ENCODE measurements at regions not wholly inside any gene's neighbourhood (a gene's known extent, or its start where the extent isn't known, plus 50 kb on each side); places are given as distances from the start of the nearest gene placed in this dataset.

- FAIRE-seq (no peak), DNase-seq (no peak)
- H3K9ac ChIP-seq (ENCODE audit: low read length in 3 of 3) = no peak overlapping the region
- no peaks in the 10 kb centered on the region for H3K4me1 ChIP-seq (ENCODE audit: control insufficient read depth in 2 of 3, insufficient read depth in 2 of 3, low read depth in 1 of 3, low read length in 3 of 3)
- no peak for TF ChIP-seq CTCF (IDR thresholded peaks at IDR 0.05; ENCODE audit: borderline replicate concordance, extremely low read depth, insufficient read depth)
- no peak overlapping the region for H3K4me3 ChIP-seq (ENCODE audit: low read length in 3 of 3)
- no peak overlapping the region for H3K27ac ChIP-seq (ENCODE audit: low read depth in 2 of 2, low read length in 2 of 2)
- H3K27me3 ChIP-seq (ENCODE audit: control insufficient read depth, insufficient read depth, low read length) = no peaks in the 10 kb centered on the region
- H3K36me3 ChIP-seq (ENCODE audit: control insufficient read depth in 2 of 3, insufficient read depth in 3 of 3, low read length in 3 of 3) = no peaks in the 10 kb centered on the region
- H3K9me3 ChIP-seq (ENCODE audit: control insufficient read depth in 2 of 3, insufficient read depth in 1 of 3, low read length in 3 of 3) = peaks cover 0 to 18% (median 4%) of the 10 kb centered on the region in 3 donors
- intact Hi-C loops (cut with DNase I) = no loop called here
These were observed 244.8 kb upstream of the GALNT17 start for GRCh38 chr7:70887186-70887585.

GRCh38 chr7:70890147-70890969 lies 241.6 kb upstream of the GALNT17 start:
- H3K4me1 ChIP-seq (ENCODE audit: control insufficient read depth in 2 of 3, insufficient read depth in 2 of 3, low read depth in 1 of 3, low read length in 3 of 3) = no peaks in the 10 kb centered on the region
- H3K4me3 ChIP-seq (ENCODE audit: low read length in 3 of 3) = no peak overlapping the region
- DNase-seq (no peak), FAIRE-seq (no peak)
- H3K9me3 ChIP-seq (ENCODE audit: control insufficient read depth in 2 of 3, insufficient read depth in 1 of 3, low read length in 3 of 3) = peaks cover 0 to 18% (median 4%) of the 10 kb centered on the region in 3 donors
- no peaks in the 10 kb centered on the region for H3K36me3 ChIP-seq (ENCODE audit: control insufficient read depth in 2 of 3, insufficient read depth in 3 of 3, low read length in 3 of 3)
- no peaks in the 10 kb centered on the region for H3K27me3 ChIP-seq (ENCODE audit: control insufficient read depth, insufficient read depth, low read length)
- H3K27ac ChIP-seq (ENCODE audit: low read depth in 2 of 2, low read length in 2 of 2) = no peak overlapping the region
- intact Hi-C loops (cut with DNase I) = no loop called here
- no peak for TF ChIP-seq CTCF (IDR thresholded peaks at IDR 0.05; ENCODE audit: borderline replicate concordance, extremely low read depth, insufficient read depth)
- no peak overlapping the region for H3K9ac ChIP-seq (ENCODE audit: low read length in 3 of 3)

GRCh38 chr7:70893422-70893821 lies 238.5 kb upstream of the GALNT17 start:
- DNase-seq = no peak
- peaks cover 0 to 2% (median 0%) of the 10 kb centered on the region in 3 donors for H3K4me1 ChIP-seq (ENCODE audit: control insufficient read depth in 2 of 3, insufficient read depth in 2 of 3, low read depth in 1 of 3, low read length in 3 of 3)
- no peak for FAIRE-seq
- peaks cover 0 to 18% (median 4%) of the 10 kb centered on the region in 3 donors for H3K9me3 ChIP-seq (ENCODE audit: control insufficient read depth in 2 of 3, insufficient read depth in 1 of 3, low read length in 3 of 3)
- no peaks in the 10 kb centered on the region for H3K27me3 ChIP-seq (ENCODE audit: control insufficient read depth, insufficient read depth, low read length)
- no peak for TF ChIP-seq CTCF (IDR thresholded peaks at IDR 0.05; ENCODE audit: borderline replicate concordance, extremely low read depth, insufficient read depth)
- no peak overlapping the region for H3K9ac ChIP-seq (ENCODE audit: low read length in 3 of 3)
- H3K27ac ChIP-seq (ENCODE audit: low read depth in 2 of 2, low read length in 2 of 2) = no peak overlapping the region
- intact Hi-C loops (cut with DNase I) = no loop called here
- H3K4me3 ChIP-seq (ENCODE audit: low read length in 3 of 3) = no peak overlapping the region
- H3K36me3 ChIP-seq (ENCODE audit: control insufficient read depth in 2 of 3, insufficient read depth in 3 of 3, low read length in 3 of 3) = no peaks in the 10 kb centered on the region
